ENCODE measurements at regions not wholly inside any gene's neighbourhood (a gene's known extent, or its start where the extent isn't known, plus 50 kb on each side); places are given as distances from the start of the nearest gene placed in this dataset.

DNA sequence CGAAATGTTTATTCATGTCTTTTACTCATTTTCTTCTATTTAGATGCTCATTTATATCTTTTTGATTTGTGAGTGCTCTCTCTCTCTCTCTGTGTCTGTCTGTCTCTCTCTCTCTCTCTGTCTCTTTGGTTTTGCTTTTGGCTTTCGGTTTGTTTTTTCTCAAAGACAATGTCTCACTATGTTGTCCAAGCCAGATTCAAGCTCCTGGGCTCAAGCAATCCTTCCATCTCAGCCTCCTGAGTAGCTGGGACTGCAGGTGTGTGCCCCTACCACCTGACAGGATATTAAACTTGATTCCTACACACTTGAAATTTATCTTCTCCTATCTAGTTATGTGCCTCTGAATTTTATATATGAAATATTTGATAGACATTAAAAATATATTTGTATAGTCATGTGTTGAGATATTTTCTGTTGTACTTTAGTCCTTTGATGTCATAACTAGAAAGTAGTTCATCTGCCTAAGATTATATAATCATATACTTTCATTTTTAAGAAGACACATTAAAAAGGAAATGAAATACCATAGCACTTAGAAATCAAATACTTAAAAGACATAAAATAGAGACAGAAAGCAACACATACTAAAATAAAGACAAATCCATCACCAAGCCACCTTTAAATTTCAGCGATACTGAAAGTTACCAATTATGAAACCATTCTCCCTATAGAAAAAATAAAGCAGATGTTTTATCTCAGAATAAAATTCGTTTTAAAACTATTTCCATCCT lies 68.1 kb upstream of the SFMBT2 start:
- DNase-seq (ENCODE audit: low read depth in 3 of 3), result no peak

DNA sequence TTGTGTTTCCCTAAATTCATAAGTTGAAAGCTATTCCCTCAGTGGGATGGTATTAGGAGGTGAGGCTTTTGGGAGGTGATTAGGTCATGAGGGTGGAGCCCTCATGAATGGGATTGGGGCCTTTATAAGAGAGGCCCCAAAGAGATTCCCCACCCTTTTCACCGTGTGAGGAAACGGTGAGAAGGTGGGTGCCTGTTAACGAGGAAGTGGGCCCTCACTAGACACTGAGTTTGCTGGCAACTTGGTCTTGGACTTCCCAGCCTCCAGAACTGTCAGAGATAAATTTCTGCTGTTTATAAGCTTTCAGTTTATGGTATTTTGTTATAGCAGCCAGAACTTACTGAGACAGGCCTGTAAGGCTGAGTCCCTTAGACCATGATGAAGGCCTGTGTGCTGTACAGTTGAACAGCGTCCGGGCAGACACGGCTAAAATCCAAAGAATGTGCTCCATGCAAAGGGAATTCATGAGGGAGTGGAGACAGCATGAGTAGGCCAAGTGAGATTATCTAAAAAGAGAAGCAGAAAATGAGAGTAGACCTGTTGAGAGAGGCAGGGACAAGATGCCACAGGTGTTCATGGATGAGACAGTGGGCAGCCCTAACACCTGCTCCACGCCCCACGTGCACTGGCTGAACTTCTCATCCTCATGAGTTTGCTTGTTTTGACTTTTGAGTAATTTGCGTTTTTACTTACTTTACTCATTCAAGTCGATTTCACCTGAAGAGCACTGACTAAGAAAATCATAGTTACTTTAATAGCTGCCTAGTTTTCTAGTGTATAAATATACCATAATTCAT lies 66.9 kb upstream of the SFMBT2 start:
- DNase-seq (ENCODE audit: low read depth in 3 of 3), result no peak

GRCh38 chr10:7475939-7476338 lies 65.1 kb upstream of the SFMBT2 start:
- DNase-seq (ENCODE audit: low read depth in 3 of 3), result no peak

DNA sequence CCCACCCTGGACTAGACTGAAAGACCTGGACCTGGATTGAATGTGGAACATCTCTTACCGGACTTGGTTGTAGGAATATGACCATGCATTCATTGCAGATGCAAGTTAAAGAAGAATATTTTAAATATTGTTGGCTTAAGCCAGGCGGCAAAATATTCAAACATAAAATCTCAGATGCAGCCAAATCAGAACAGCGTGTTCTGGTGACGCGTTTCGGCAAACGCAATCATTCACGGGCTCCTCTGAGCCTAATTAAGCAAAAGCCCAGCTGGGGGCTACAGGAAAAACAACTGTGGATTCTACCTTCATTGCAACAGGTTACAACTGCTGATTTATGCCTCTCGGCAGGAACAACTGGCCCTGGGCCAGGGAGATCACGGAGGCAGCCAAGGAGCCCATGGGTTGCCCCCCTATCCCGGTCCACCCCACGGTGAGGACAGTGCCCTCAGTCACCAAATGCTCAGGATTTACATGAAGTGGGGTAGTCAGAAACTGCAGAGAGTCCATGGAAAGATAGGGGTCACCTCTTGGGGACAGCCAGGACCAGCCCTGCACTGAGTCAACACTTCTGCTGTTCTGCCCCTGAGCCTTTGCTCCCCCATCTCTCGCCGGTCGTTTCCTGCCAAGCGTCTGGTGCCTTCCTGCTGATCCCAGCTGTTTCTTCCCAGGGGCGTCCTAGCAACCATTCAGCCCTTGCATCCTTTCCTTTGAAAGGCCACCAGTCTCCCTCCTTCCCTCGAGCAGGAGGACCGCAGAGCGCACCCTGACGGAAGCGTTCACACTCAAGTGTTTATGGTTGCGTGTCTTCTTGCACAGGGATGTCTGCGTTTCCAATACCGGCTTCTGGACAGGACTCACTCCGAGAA lies 64.4 kb upstream of the SFMBT2 start:
- no peak for DNase-seq (ENCODE audit: low read depth in 3 of 3)

- DNase-seq (ENCODE audit: low read depth in 3 of 3), result no peak
Measured at GRCh38 chr10:7474388-7474787, 63.6 kb upstream of the SFMBT2 start.

DNA sequence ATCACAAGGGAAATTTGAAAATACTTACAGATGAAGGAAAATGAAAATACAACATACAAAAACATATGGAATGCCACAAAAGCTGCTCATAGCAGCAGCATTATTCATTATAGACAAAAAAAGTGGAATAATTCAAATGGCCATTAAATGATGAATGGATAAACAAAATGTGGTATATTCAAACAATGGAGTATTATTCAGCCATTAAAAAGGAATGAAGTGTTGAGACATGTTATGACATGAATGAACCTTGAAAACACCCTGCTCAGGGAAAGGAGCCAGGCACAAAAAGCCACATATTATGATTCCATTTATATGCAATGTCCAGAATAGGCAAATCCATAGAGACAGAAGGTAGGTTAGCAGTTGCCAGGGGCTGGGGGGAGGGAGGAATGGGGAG lies 62.6 kb upstream of the SFMBT2 start:
- DNase-seq (ENCODE audit: low read depth in 3 of 3), result no peak

GRCh38 chr10:7471720-7472367 lies 61.0 kb upstream of the SFMBT2 start:
- DNase-seq (ENCODE audit: low read depth in 3 of 3), result no peak

DNA sequence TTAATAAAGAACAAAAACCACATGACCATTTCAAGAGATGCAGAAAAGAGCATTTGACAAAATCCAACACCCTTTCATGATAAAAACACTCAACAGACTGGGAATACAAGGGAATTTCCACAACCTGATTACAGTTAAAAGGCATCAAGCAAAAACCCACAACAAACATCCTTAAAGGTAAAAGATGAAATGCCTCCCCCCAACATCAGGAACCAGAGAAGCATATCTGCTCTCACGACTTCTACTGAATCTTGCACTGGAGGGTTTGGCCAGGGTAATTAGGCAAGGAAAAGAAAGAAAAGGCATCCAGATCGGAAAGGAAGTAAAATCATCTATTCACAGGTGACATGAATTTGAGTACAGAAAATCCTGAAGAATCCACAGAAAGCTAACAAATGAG lies 59.5 kb upstream of the SFMBT2 start:
- no peak for DNase-seq (ENCODE audit: low read depth in 3 of 3)

DNA sequence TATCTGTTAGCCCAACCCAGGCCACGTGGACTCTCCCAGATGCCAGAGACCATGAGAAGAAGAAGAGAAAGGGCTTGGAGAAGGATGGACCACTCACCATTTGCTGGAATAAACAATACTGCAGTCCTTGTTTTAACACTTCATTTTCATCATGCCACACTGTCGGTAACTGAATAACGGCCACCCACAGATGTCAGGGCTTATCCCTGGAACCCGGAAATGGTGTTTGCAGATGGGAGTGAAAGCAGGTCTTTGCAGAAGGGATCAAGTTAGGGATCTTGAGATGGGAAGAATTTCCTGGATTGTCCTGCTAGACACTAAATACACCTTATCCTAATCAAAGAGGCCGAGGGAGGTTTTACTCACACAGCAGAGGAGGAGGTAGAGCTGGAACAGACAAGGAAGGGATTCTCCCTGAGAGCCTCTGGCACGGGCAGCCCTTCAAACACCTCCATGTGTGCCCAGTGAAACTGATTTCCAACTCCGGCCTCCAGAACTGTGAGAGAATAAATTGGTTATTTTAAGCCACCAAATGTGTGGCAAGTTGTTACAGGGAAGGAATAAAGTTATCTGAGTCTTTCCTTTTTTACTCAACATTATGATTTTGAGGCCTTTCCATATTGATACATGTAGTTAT lies 56.3 kb upstream of the SFMBT2 start:
- no peak for DNase-seq (ENCODE audit: low read depth in 3 of 3)

- no peak for DNase-seq (ENCODE audit: low read depth in 3 of 3)
Measured at GRCh38 chr10:7464691-7465090, 53.9 kb upstream of the SFMBT2 start.

Measured in stimulated activated CD4-positive, alpha-beta T cell treated with anti-CD3 and anti-CD28 coated beads, TNF-alpha, amount 100 ng/mL, for 4 hours (primary cell).